Epithelial cell of esophagus (primary cell): ENCODE measurements at regions not wholly inside any gene's neighbourhood (a gene's known extent, or its start where the extent isn't known, plus 50 kb on each side); places are given as distances from the start of the nearest gene placed in this dataset.

Experiments
- DNase-seq: peaks from one replicate; pipeline ENCODE4 v3.0.0; 2010; ENCODE audit warnings: low read depth
- H3K4me3 ChIP-seq: 2 replicates; pipeline ENCODE4 v1.5.1; 2011; ENCODE audit warnings: mild to moderate bottlenecking, low read length, control low read depth
- TF ChIP-seq, protein P1 (sequence below): IDR thresholded peaks from 2 replicates; pipeline ENCODE4 v1.5.1; 2011; ENCODE audit warnings: low read depth, mild to moderate bottlenecking, low read length, control low read depth, inconsistent platforms; ENCODE audit not compliant: insufficient read depth; ENCODE audit errors: missing control alignments

DNA sequence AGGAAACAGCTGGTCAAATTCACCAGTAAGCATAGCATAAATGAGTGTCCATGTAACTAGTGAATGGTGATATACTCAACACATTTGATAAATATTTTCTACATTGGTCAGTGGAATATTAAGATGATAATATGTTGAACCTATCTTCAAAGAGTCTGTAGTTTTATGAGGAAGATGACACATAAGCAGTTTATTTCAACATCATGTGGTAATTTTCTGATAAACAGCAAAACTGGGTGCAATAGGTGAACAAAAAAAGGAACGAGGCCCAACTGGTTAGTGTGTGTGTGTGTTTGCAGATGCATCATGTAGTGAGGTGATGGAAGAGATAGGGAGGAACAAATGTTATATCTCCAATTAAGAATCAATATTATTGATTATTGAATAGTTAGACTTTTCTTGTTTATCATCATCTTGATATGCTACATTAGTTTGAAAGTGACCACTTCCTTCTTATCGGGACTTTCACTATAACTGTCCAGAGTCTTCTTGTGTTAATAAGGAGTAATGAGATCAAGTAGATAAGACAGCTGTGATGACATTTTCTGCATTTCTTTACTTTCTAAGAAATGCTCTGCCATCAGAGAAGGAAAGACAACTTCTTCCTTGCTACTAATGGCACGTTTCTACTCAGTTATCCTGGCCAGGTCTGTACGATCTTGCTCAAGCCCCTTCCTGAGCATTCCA is 270.7 kb downstream of the ETS1 start:
- DNase-seq, result no peak
- no peak overlapping the region for H3K4me3 ChIP-seq
- TF ChIP-seq, protein P1, sequence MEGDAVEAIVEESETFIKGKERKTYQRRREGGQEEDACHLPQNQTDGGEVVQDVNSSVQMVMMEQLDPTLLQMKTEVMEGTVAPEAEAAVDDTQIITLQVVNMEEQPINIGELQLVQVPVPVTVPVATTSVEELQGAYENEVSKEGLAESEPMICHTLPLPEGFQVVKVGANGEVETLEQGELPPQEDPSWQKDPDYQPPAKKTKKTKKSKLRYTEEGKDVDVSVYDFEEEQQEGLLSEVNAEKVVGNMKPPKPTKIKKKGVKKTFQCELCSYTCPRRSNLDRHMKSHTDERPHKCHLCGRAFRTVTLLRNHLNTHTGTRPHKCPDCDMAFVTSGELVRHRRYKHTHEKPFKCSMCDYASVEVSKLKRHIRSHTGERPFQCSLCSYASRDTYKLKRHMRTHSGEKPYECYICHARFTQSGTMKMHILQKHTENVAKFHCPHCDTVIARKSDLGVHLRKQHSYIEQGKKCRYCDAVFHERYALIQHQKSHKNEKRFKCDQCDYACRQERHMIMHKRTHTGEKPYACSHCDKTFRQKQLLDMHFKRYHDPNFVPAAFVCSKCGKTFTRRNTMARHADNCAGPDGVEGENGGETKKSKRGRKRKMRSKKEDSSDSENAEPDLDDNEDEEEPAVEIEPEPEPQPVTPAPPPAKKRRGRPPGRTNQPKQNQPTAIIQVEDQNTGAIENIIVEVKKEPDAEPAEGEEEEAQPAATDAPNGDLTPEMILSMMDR, result no peak

DNA sequence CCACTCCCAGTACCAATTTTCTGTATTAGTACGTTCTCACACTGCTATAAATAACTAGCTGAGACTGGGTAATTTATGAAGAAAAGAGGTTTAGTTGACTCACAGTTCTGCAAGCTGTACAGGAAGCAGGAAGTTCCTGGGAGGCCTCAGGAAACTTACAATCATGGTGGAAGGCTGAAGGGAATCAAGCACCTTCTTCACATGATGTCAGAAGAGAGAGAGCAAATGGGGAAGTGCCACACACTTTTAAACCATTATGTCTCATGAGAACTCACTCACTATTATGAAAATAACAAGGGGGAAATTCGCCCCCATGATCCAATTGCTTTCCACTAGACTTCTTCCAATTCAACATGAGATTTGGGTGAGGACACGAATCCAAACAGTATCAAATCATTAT is 271.4 kb downstream of the ETS1 start:
- TF ChIP-seq, protein P1, result no peak
- no peak for DNase-seq
- H3K4me3 ChIP-seq, result no peak overlapping the region

- no peak for DNase-seq
- no peak overlapping the region for H3K4me3 ChIP-seq
- TF ChIP-seq, protein P1, result no peak
These were observed 273.4 kb downstream of the ETS1 start for GRCh38 chr11:128313931-128314330.

DNA sequence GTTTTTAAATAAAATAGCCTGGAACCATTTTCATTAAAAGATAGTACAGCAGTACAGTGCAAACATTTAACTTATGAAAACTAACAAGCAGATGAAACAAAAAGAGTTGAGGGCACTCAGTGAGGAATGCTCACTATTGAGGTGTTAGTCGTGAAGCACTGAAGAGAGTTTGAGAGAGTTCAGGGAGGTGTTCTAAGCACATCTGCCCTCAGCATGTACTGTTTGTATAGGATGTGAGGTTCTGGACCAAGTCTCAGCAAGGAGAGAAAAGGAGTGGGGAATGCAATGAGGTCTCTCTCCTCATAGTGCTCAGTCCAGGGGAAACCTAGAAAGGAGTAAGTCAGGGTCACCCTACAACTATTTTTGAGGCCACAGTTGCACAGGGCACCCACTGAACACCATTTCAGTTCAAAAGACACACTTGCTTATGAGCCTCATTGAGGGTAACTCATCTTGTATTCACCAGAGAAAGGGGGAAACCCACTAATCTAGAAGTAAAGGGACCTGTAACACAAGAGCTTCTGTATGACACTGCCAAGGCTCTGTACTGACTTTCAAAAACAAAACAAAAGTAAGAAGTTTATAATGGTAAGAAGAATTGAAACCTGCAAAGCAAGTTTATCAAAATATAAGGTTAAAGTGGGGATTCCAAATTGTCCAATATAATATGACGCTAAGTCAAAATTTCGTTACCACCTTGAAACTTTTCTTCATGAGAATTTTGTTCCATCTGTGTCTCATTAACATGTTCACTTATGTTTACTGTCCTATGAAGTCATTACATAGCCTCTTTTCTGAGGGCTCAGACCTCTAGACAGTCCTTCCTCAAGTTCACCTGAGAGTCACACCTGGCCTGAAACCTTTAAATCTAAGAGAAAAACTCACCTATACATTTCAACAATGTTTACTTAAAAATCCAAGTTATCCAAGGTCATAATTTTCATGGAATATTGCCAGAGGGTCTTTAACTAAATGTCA is 275.3 kb downstream of the ETS1 start:
- H3K4me3 ChIP-seq, result no peak overlapping the region
- TF ChIP-seq, protein P1, result no peak
- DNase-seq, result no peak

DNA sequence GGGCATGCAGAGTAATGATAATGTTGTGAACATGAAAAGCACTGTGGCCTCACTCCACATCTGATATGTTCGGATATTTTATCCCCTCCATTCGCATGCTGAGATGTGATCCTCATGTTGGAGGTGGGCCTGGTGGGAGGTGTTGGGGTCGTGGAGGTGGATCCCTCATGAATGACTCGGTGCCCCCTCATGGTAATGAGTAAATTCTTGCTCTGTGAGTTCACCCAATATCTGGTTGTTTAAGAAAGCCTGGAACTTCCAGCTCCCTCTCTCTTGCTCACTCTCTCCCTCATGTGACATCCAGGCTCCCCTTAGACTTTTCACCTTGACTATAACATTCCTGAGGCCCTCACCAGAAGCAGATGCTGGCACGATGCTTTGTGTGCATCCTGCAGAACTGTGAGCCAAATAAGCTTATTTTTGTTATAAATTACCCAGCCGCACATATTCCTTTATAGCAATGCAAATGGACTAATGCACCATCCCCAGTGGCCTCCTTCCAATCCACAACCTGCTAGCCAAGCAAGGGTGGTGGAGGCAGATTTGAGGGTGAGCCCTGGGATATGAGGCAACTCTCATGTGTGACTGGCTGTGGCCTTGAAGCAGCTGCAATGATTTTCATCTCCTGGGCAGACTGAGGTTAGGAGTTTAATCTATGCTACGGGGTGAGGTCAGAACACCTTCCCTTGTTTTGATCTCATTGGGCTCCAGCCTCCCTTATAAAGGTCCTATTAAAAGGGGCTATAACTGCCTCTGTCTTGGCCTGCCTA is 276.5 kb downstream of the ETS1 start:
- TF ChIP-seq, protein P1, result no peak
- no peak overlapping the region for H3K4me3 ChIP-seq
- no peak for DNase-seq

GRCh38 chr11:128310005-128310404 is 277.4 kb downstream of the ETS1 start:
- TF ChIP-seq, protein P1, result no peak
- H3K4me3 ChIP-seq, result no peak overlapping the region
- DNase-seq, result no peak
